ENCODE measurements at regions not wholly inside any gene's neighbourhood (a gene's known extent, or its start where the extent isn't known, plus 50 kb on each side); places are given as distances from the start of the nearest gene placed in this dataset.

- 87% methylated on average over 7 of the region's 7 CpGs; no CpG with 5 or more reads in 1 of the 2 donors for WGBS, 2 donors (ENCODE audit: low coverage in 1 of 2)
- TF ChIP-seq POLR2A (IDR thresholded peaks at IDR 0.05): no peak
- no peak for TF ChIP-seq POLR2AphosphoS5 (IDR thresholded peaks at IDR 0.05)
- TF ChIP-seq EP300 (IDR thresholded peaks at IDR 0.05; ENCODE audit: low read depth): no peak
- TF ChIP-seq CTCF (IDR thresholded peaks at IDR 0.05): no peak
- Histone ChIP-seq H3K4me3 (no peak overlapping the region), H3K4me1 (peaks cover 0 to 14% (median 2%) of the 10 kb centered on the region in 4 donors), H3K27ac (no peak overlapping the region), H3K36me3 (no peaks in the 10 kb centered on the region), H3K27me3 (no peaks in the 10 kb centered on the region), H3K9me3 (no peaks in the 10 kb centered on the region)
- no peak for DNase-seq
- in situ Hi-C loops (cut with MboI; ENCODE audit: low pct_ligation_motif_present in 1 of 4, low pct_unique_long_range_greater_than_20kb in 1 of 4, low sequenced_read_pairs in 3 of 4) (no loop called here), intact Hi-C loops (cut with DNase I; ENCODE audit: low total_unique reads) (no loop called here)
These were observed 177.6 kb downstream of the TTLL2 start for GRCh38 chr6:167502471-167502870.

GRCh38 chr6:167504385-167504961, 179.6 kb downstream of the TTLL2 start:
- Histone ChIP-seq H3K4me1 (peaks cover 0 to 8% (median 0%) of the 10 kb centered on the region in 4 donors), H3K9me3 (no peaks in the 10 kb centered on the region), H3K27ac (no peak overlapping the region), H3K27me3 (no peaks in the 10 kb centered on the region), H3K36me3 (no peaks in the 10 kb centered on the region), H3K4me3 (no peak overlapping the region)
- no peak for TF ChIP-seq CTCF (IDR thresholded peaks at IDR 0.05)
- TF ChIP-seq POLR2AphosphoS5 (IDR thresholded peaks at IDR 0.05): no peak
- no peak for TF ChIP-seq POLR2A (IDR thresholded peaks at IDR 0.05)
- intact Hi-C loops (cut with DNase I; ENCODE audit: low total_unique reads) (no loop called here), in situ Hi-C loops (cut with MboI; ENCODE audit: low pct_ligation_motif_present in 1 of 4, low pct_unique_long_range_greater_than_20kb in 1 of 4, low sequenced_read_pairs in 3 of 4) (no loop called here)
- 66 to 90% methylated on average over 2 to 6 of the region's 6 CpGs for WGBS, 2 donors (ENCODE audit: low coverage in 1 of 2)
- DNase-seq: no peak

- TF ChIP-seq POLR2AphosphoS5 (IDR thresholded peaks at IDR 0.05) (no peak), EP300 (IDR thresholded peaks at IDR 0.05; ENCODE audit: low read depth) (no peak)
- H3K27ac ChIP-seq: no peak overlapping the region
- no peaks in the 10 kb centered on the region for H3K36me3 ChIP-seq
- peaks cover 0 to 6% (median 0%) of the 10 kb centered on the region in 4 donors for H3K4me1 ChIP-seq
- no peak for DNase-seq
- intact Hi-C loops (cut with DNase I; ENCODE audit: low total_unique reads): no loop called here
- no peak overlapping the region for H3K4me3 ChIP-seq
- no peaks in the 10 kb centered on the region for H3K9me3 ChIP-seq
- no peaks in the 10 kb centered on the region for H3K27me3 ChIP-seq
- in situ Hi-C loops (cut with MboI; ENCODE audit: low pct_ligation_motif_present in 1 of 4, low pct_unique_long_range_greater_than_20kb in 1 of 4, low sequenced_read_pairs in 3 of 4): no loop called here
- 88 to 100% methylated on average over 1 to 7 of the region's 7 CpGs for WGBS, 2 donors (ENCODE audit: low coverage in 1 of 2)
These were observed 180.3 kb downstream of the TTLL2 start for GRCh38 chr6:167505199-167505598.

- no peak for TF ChIP-seq POLR2AphosphoS5 (IDR thresholded peaks at IDR 0.05)
- TF ChIP-seq CTCF (IDR thresholded peaks at IDR 0.05): no peak
- no peak for TF ChIP-seq EP300 (IDR thresholded peaks at IDR 0.05; ENCODE audit: low read depth)
- no peak for TF ChIP-seq POLR2A (IDR thresholded peaks at IDR 0.05)
- in situ Hi-C loops (cut with MboI; ENCODE audit: low pct_ligation_motif_present in 1 of 4, low pct_unique_long_range_greater_than_20kb in 1 of 4, low sequenced_read_pairs in 3 of 4): no loop called here
- intact Hi-C loops (cut with DNase I; ENCODE audit: low total_unique reads): no loop called here
- Histone ChIP-seq H3K36me3 (no peaks in the 10 kb centered on the region), H3K4me3 (no peak overlapping the region), H3K27ac (no peak overlapping the region), H3K27me3 (no peaks in the 10 kb centered on the region), H3K9me3 (no peaks in the 10 kb centered on the region), H3K4me1 (peaks cover 0 to 6% (median 0%) of the 10 kb centered on the region in 4 donors)
- WGBS, 2 donors (ENCODE audit: low coverage in 1 of 2): 83% methylated on average over 8 of the region's 13 CpGs; no CpG with 5 or more reads in 1 of the 2 donors
- DNase-seq: no peak
These were observed 180.9 kb downstream of the TTLL2 start for GRCh38 chr6:167505782-167506181.
